Mesendoderm (in vitro differentiated cells): ENCODE measurements at regions not wholly inside any gene's neighbourhood (a gene's known extent, or its start where the extent isn't known, plus 50 kb on each side); places are given as distances from the start of the nearest gene placed in this dataset.

Experiments used
- DNase-seq: peaks from one replicate; pipeline ENCODE4 v3.0.0; 2013
- H2AK5ac ChIP-seq: 2 replicates; pipeline ENCODE4 v1.6.1; 2013; ENCODE audit warnings: low read length, inconsistent platforms
- H2BK120ac ChIP-seq: 2 replicates; pipeline ENCODE4 v1.6.1; 2013; ENCODE audit warnings: low read depth, mild to moderate bottlenecking, low read length, moderate library complexity, mixed read lengths
- H2BK15ac ChIP-seq: replicated peaks from 2 replicates; pipeline ENCODE4 v1.6.1; 2013; ENCODE audit warnings: low read depth, mild to moderate bottlenecking, moderate library complexity
- H2BK5ac ChIP-seq: 2 replicates; pipeline ENCODE4 v1.6.1; 2013; ENCODE audit warnings: low read length, inconsistent platforms
- H3K18ac ChIP-seq: 2 replicates; pipeline ENCODE4 v1.6.1; 2013; ENCODE audit warnings: mild to moderate bottlenecking, low read length, mixed read lengths
- H3K23ac ChIP-seq: one replicate; pipeline ENCODE4 v1.6.1; 2013; ENCODE audit warnings: low read length
- H3K27ac ChIP-seq: 2 replicates; pipeline ENCODE4 v1.5.1; 2013; ENCODE audit warnings: low read depth, mild to moderate bottlenecking, inconsistent platforms, low read length, moderate library complexity
- H3K27me3 ChIP-seq: 2 replicates; pipeline ENCODE4 v1.6.1; 2013; ENCODE audit warnings: low read length, control low read depth, mild to moderate bottlenecking, inconsistent platforms; ENCODE audit not compliant: insufficient read depth, poor library complexity
- H3K36me3 ChIP-seq: 2 replicates; pipeline ENCODE4 v1.6.1; 2013; ENCODE audit warnings: low read length, inconsistent platforms; ENCODE audit not compliant: control insufficient read depth, insufficient read depth
- H3K4ac ChIP-seq: one replicate; pipeline ENCODE4 v1.6.1; 2013; ENCODE audit warnings: low read depth, mild to moderate bottlenecking, low read length, moderate library complexity
- H3K4me1 ChIP-seq: 2 replicates; pipeline ENCODE4 v1.6.1; 2013; ENCODE audit warnings: low read depth, low read length, inconsistent platforms; ENCODE audit not compliant: control insufficient read depth
- H3K4me2 ChIP-seq: 2 replicates; pipeline ENCODE4 v1.6.1; 2013; ENCODE audit warnings: low read length
- H3K4me3 ChIP-seq: 2 replicates; pipeline ENCODE4 v1.5.1; 2013; ENCODE audit warnings: mild to moderate bottlenecking, low read length
- H3K56ac ChIP-seq: one replicate; pipeline ENCODE4 v1.6.1; 2013; ENCODE audit warnings: low read length
- H3K79me1 ChIP-seq: 2 replicates; pipeline ENCODE4 v1.6.1; 2013; ENCODE audit warnings: low read length, inconsistent platforms
- H3K79me2 ChIP-seq: 2 replicates; pipeline ENCODE4 v1.6.1; 2013; ENCODE audit warnings: mild to moderate bottlenecking, low read length; ENCODE audit not compliant: control insufficient read depth, insufficient read depth
- H3K9ac ChIP-seq: 2 replicates; pipeline ENCODE4 v1.6.1; 2013; ENCODE audit warnings: low read length, inconsistent platforms
- H4K5ac ChIP-seq: one replicate; pipeline ENCODE4 v1.6.1; 2013; ENCODE audit warnings: low read length
- H4K8ac ChIP-seq: one replicate; pipeline ENCODE4 v1.6.1; 2013; ENCODE audit warnings: low read depth, mild to moderate bottlenecking, control low read depth, low read length, moderate library complexity
- WGBS: extraction: QIAGEN DNeasy Blood & Tissue Kit; methylation state at CpG from one replicate; pipeline ENCODE4 v1.1.7; 2013; ENCODE audit warnings: low lambda C conversion rate, missing lambda C conversion rate; ENCODE audit not compliant: insufficient coverage; ENCODE audit errors: extremely low coverage; 5-methylcytosine and 5-hydroxymethylcytosine counted together

DNA sequence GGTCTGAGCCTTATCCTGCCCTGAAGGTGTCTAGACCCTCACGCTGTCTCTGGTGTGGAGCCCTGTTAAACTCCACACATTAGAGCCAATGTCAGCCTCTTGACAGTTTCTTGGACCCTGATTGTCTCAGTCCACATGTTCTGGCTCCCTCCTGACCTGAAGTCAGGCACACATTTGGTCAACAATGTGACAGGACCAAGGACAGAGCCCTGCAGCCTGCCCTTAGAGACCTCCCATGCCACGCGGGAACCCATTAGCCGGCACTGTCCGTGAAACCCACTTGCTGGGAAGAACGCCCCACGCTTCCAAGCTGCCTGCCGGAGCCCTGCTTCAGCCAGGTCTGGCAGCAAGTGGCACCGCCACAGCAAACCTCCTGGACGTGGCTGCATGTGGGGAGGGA, 162.7 kb upstream of the LINGO1 start:
- Histone ChIP-seq H3K9ac (no peak overlapping the region), H2BK15ac (no peak overlapping the region), H3K4me1 (no peaks in the 10 kb centered on the region), H3K79me1 (no peaks in the 10 kb centered on the region), H3K27me3 (no peaks in the 10 kb centered on the region), H3K18ac (no peak overlapping the region), H3K4ac (no peak overlapping the region), H2AK5ac (no peak overlapping the region), H3K27ac (no peak overlapping the region), H3K23ac (no peak overlapping the region), H3K4me3 (no peak overlapping the region), H4K8ac (no peak overlapping the region), H2BK5ac (no peak overlapping the region), H3K56ac (no peak overlapping the region), H2BK120ac (no peak overlapping the region), H3K79me2 (no peaks in the 10 kb centered on the region), H3K36me3 (no peaks in the 10 kb centered on the region), H4K5ac (no peak overlapping the region), H3K4me2 (no peak overlapping the region)
- WGBS = no CpG with 5 or more reads among the region's 10 CpGs
- DNase-seq = no peak

GRCh38 chr15:77791941-77792340, 159.2 kb upstream of the LINGO1 start:
- H3K4me1 ChIP-seq = no peaks in the 10 kb centered on the region
- H3K56ac ChIP-seq = no peak overlapping the region
- no peak overlapping the region for H4K8ac ChIP-seq
- no peak overlapping the region for H3K4me2 ChIP-seq
- no peaks in the 10 kb centered on the region for H3K79me1 ChIP-seq
- no peak overlapping the region for H2BK15ac ChIP-seq
- no peak overlapping the region for H3K18ac ChIP-seq
- H2BK120ac ChIP-seq = no peak overlapping the region
- no peak overlapping the region for H3K27ac ChIP-seq
- H4K5ac ChIP-seq = no peak overlapping the region
- no peak overlapping the region for H2AK5ac ChIP-seq
- no peaks in the 10 kb centered on the region for H3K27me3 ChIP-seq
- no peaks in the 10 kb centered on the region for H3K36me3 ChIP-seq
- H3K4ac ChIP-seq = no peak overlapping the region
- H3K9ac ChIP-seq = no peak overlapping the region
- H3K23ac ChIP-seq = no peak overlapping the region
- H2BK5ac ChIP-seq = no peak overlapping the region
- no peaks in the 10 kb centered on the region for H3K79me2 ChIP-seq
- WGBS = no CpG with 5 or more reads among the region's 9 CpGs
- no peak overlapping the region for H3K4me3 ChIP-seq
- no peak for DNase-seq

DNA sequence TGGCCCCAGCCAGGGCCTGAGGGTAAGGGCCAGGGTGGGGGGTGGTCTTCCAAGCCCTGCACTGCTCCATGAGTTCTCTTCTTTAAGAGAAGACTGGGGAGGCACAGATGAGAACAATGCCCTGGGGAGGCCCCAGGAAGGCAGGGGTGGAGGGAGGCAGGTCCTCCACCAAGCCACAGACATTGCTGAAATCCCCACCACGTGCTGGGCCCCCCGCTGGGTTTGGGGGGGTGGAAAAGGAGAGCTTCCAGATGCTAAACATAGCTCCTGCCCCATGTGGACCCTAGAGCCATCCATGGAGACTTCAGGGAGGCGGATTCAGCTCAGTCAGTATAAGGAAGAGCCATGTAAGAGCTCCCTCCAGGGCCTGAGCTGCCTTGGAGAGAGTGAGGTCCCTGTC, 157.8 kb upstream of the LINGO1 start:
- H3K18ac ChIP-seq = no peak overlapping the region
- H3K9ac ChIP-seq = no peak overlapping the region
- H4K8ac ChIP-seq = no peak overlapping the region
- no peak overlapping the region for H3K56ac ChIP-seq
- no peak overlapping the region for H3K4me3 ChIP-seq
- H3K36me3 ChIP-seq = no peaks in the 10 kb centered on the region
- H2BK5ac ChIP-seq = no peak overlapping the region
- H3K27me3 ChIP-seq = no peaks in the 10 kb centered on the region
- H3K4me2 ChIP-seq = no peak overlapping the region
- H3K23ac ChIP-seq = no peak overlapping the region
- no peaks in the 10 kb centered on the region for H3K79me2 ChIP-seq
- no peak overlapping the region for H2BK15ac ChIP-seq
- DNase-seq = no peak
- no CpG with 5 or more reads among the region's 3 CpGs for WGBS
- H3K4me1 ChIP-seq = no peaks in the 10 kb centered on the region
- H2BK120ac ChIP-seq = no peak overlapping the region
- no peak overlapping the region for H4K5ac ChIP-seq
- no peak overlapping the region for H2AK5ac ChIP-seq
- H3K79me1 ChIP-seq = no peaks in the 10 kb centered on the region
- H3K4ac ChIP-seq = no peak overlapping the region
- no peak overlapping the region for H3K27ac ChIP-seq

DNA sequence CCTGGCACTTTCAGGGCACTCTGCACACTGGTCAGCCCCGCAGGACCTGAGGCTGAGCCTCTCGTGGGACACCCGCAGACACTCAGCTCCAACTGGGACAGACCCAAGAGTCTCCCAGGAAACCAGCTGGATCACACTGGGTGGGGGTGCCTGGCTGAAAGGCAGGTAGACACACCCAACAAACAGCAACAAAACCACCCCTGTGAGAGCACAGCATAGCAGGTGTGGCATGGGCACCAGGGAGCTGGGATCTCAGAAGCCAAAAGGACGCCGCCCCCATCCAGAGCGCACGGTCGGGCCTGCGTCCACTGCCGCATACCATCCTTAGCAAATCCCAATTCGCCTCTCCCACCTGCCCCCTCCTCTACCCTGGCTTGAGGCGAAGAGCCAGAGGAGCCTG, 154.2 kb upstream of the LINGO1 start:
- no peak overlapping the region for H3K4ac ChIP-seq
- H3K56ac ChIP-seq = no peak overlapping the region
- no peak overlapping the region for H3K4me3 ChIP-seq
- H2BK120ac ChIP-seq = no peak overlapping the region
- WGBS = no CpG with 5 or more reads among the region's 12 CpGs
- no peak for DNase-seq
- H3K4me2 ChIP-seq = no peak overlapping the region
- H2BK5ac ChIP-seq = no peak overlapping the region
- no peak overlapping the region for H4K8ac ChIP-seq
- H3K27me3 ChIP-seq = no peaks in the 10 kb centered on the region
- no peaks in the 10 kb centered on the region for H3K79me1 ChIP-seq
- no peak overlapping the region for H3K9ac ChIP-seq
- H3K23ac ChIP-seq = no peak overlapping the region
- H2BK15ac ChIP-seq = no peak overlapping the region
- no peak overlapping the region for H2AK5ac ChIP-seq
- H3K27ac ChIP-seq = no peak overlapping the region
- no peaks in the 10 kb centered on the region for H3K4me1 ChIP-seq
- H4K5ac ChIP-seq = no peak overlapping the region
- H3K18ac ChIP-seq = no peak overlapping the region
- H3K79me2 ChIP-seq = no peaks in the 10 kb centered on the region
- no peaks in the 10 kb centered on the region for H3K36me3 ChIP-seq

GRCh38 chr15:77786181-77786890, 153.6 kb upstream of the LINGO1 start:
- no peak for DNase-seq
- Histone ChIP-seq H3K79me2 (no peaks in the 10 kb centered on the region), H3K27me3 (no peaks in the 10 kb centered on the region), H2BK120ac (no peak overlapping the region), H3K18ac (no peak overlapping the region), H3K27ac (no peak overlapping the region), H2BK5ac (no peak overlapping the region), H4K5ac (no peak overlapping the region), H3K36me3 (no peaks in the 10 kb centered on the region), H2BK15ac (no peak overlapping the region), H3K4me3 (no peak overlapping the region), H3K79me1 (no peaks in the 10 kb centered on the region), H3K4me2 (no peak overlapping the region), H3K4ac (no peak overlapping the region), H3K23ac (no peak overlapping the region), H3K56ac (no peak overlapping the region), H2AK5ac (no peak overlapping the region), H4K8ac (no peak overlapping the region), H3K9ac (no peak overlapping the region), H3K4me1 (no peaks in the 10 kb centered on the region)
- WGBS = no CpG with 5 or more reads among the region's 11 CpGs
